Natural killer cell (primary cell): ENCODE measurements at regions not wholly inside any gene's neighbourhood (a gene's known extent, or its start where the extent isn't known, plus 50 kb on each side); places are given as distances from the start of the nearest gene placed in this dataset.
"Not testable (repeated sequence)": the region's sequence is repeated elsewhere in the genome, so short reads cannot be mapped to it uniquely, and the experiment has no call there.

ENCODE experiments used
- ATAC-seq, 3 donors: fragments of 150-1000 bp in 2 of 3; fragments of 200-7000 bp in 1 of 3; cut with Tn5 transposase; 1 replicate in 1 of 3; 2 replicates in 2 of 3; pipeline ENCODE4 v1.10.0; 2021; ENCODE audit warnings: mild to moderate bottlenecking in 2 of 3, moderate library complexity in 2 of 3
- DNase-seq, 2 donors: peaks; one replicate each; pipeline versions ENCODE4 v3.0.0 to v3.0.0-alpha.2; 2013 to 2021; ENCODE audit warnings: mixed read lengths in 1 of 2
- H3K27ac ChIP-seq: one replicate; pipeline ENCODE4 v1.5.1; 2013; ENCODE audit warnings: mild to moderate bottlenecking, low read length
- H3K27me3 ChIP-seq: one replicate; pipeline ENCODE4 v1.6.1; 2013; ENCODE audit warnings: low read length; ENCODE audit not compliant: control insufficient read depth, insufficient read depth
- H3K36me3 ChIP-seq: one replicate; pipeline ENCODE4 v1.6.1; 2013; ENCODE audit warnings: low read length; ENCODE audit not compliant: control insufficient read depth, insufficient read depth
- H3K4me1 ChIP-seq: one replicate; pipeline ENCODE4 v1.6.1; 2013; ENCODE audit warnings: low read length; ENCODE audit not compliant: control insufficient read depth, insufficient read depth
- H3K4me3 ChIP-seq: one replicate; pipeline ENCODE4 v1.5.1; 2013; ENCODE audit warnings: low read length
- H3K9me3 ChIP-seq: one replicate; pipeline ENCODE4 v1.6.1; 2013; ENCODE audit warnings: low read length; ENCODE audit not compliant: control insufficient read depth, insufficient read depth
- H3K27ac Mint-ChIP-seq, 2 donors: one replicate each; pipeline ENCODE4 v1.8.0; 2022; ENCODE audit warnings: mild to moderate bottlenecking in 2 of 2, mixed read lengths in 2 of 2, moderate library complexity in 1 of 2
- H3K27me3 Mint-ChIP-seq, 2 donors: one replicate each; pipeline ENCODE4 v1.8.0; 2022; ENCODE audit warnings: low read depth in 2 of 2, mixed read lengths in 2 of 2
- H3K36me3 Mint-ChIP-seq: one replicate; pipeline ENCODE4 v1.8.0; 2022; ENCODE audit warnings: mixed read lengths
- H3K4me1 Mint-ChIP-seq, 2 donors: one replicate each; pipeline ENCODE4 v1.8.0; 2022; ENCODE audit warnings: mixed read lengths in 2 of 2
- H3K4me3 Mint-ChIP-seq: one replicate; pipeline ENCODE4 v1.8.0; 2022; ENCODE audit warnings: mild to moderate bottlenecking, moderate library complexity, mixed read lengths
- H3K9me3 Mint-ChIP-seq, 2 donors: one replicate each; pipeline ENCODE4 v1.8.0; 2022; ENCODE audit warnings: mixed read lengths in 2 of 2
- WGBS: methylation state at CpG from one replicate; pipeline ENCODE4 v1.1.7; 2013; ENCODE audit warnings: missing lambda C conversion rate; ENCODE audit not compliant: insufficient coverage; 5-methylcytosine and 5-hydroxymethylcytosine counted together
- intact Hi-C: fragments of 100-400 bp; cut with micrococcal nuclease; formaldehyde crosslinking; loops from one replicate; pipeline ENCODE4 v1.14.2; 2022
- TF ChIP-seq, protein P1 (sequence below): fragments of 200-600 bp; IDR thresholded peaks from one replicate; pipeline ENCODE4 v1.8.0; 2022; ENCODE audit warnings: antibody characterized with exemption

DNA sequence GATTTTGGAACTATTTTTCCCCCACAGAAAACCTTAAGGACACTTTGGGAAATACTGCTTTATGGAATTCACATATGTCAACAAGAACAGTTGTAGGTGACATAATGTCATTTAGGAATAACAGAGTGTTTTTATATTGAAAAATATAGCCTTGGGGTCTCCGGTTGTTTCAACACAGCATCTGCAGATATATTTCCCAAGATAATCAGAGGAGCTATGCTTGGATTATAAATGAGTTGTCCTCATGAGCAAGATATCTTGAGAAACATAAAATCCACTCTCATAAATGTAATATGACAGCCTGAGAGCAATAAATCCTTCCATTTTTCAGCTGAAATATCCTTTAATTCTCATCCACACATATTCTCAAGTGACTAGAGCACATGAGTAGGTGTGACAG, 473.7 kb upstream of the LMCD1 start:
- H3K27me3 Mint-ChIP-seq, result no peaks in the 10 kb centered on the region
- DNase-seq (no peak), ATAC-seq (no peak)
- 100% methylated on average over 1 of the region's 1 CpG for WGBS
- no peaks in the 10 kb centered on the region for H3K4me1 Mint-ChIP-seq
- H3K4me3 Mint-ChIP-seq, result no peak overlapping the region
- Histone ChIP-seq H3K4me3 (no peak overlapping the region), H3K27ac (no peak overlapping the region), H3K9me3 (no peaks in the 10 kb centered on the region), H3K36me3 (no peaks in the 10 kb centered on the region), H3K4me1 (no peaks in the 10 kb centered on the region), H3K27me3 (no peaks in the 10 kb centered on the region)
- H3K36me3 Mint-ChIP-seq, result no peaks in the 10 kb centered on the region
- H3K27ac Mint-ChIP-seq, result no peak overlapping the region
- intact Hi-C loops, result no loop called here
- H3K9me3 Mint-ChIP-seq, result peaks cover 5 to 6% of the 10 kb centered on the region in 2 donors
- TF ChIP-seq, protein P1, sequence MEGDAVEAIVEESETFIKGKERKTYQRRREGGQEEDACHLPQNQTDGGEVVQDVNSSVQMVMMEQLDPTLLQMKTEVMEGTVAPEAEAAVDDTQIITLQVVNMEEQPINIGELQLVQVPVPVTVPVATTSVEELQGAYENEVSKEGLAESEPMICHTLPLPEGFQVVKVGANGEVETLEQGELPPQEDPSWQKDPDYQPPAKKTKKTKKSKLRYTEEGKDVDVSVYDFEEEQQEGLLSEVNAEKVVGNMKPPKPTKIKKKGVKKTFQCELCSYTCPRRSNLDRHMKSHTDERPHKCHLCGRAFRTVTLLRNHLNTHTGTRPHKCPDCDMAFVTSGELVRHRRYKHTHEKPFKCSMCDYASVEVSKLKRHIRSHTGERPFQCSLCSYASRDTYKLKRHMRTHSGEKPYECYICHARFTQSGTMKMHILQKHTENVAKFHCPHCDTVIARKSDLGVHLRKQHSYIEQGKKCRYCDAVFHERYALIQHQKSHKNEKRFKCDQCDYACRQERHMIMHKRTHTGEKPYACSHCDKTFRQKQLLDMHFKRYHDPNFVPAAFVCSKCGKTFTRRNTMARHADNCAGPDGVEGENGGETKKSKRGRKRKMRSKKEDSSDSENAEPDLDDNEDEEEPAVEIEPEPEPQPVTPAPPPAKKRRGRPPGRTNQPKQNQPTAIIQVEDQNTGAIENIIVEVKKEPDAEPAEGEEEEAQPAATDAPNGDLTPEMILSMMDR, result no peak

DNA sequence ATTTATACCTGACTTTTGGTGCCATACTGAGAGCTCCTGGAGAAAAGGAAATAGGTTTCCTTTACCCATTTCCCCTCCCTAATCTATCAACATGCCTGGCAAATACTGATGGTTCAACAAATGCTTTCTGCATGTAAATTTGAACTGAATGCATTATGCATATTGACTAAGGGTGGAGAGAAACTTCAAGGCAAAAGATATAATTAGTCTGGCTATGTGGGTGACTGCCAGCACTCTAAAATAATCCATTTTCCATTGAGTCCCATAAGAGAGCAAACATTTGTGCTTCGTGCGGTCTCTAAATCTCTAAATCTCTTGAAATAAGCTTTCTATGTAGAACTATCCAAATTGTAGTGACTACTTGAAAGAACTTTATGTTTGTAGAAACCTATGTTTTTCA, 451.3 kb upstream of the LMCD1 start:
- Histone ChIP-seq H3K27ac (no peak overlapping the region), H3K9me3 (no peaks in the 10 kb centered on the region), H3K36me3 (no peaks in the 10 kb centered on the region), H3K4me1 (no peaks in the 10 kb centered on the region), H3K4me3 (no peak overlapping the region), H3K27me3 (no peaks in the 10 kb centered on the region)
- DNase-seq (no peak), ATAC-seq (no peak)
- Mint-ChIP-seq H3K9me3 (peaks cover 7 to 11% of the 10 kb centered on the region in 2 donors), H3K4me3 (no peak overlapping the region), H3K36me3 (no peaks in the 10 kb centered on the region), H3K4me1 (no peaks in the 10 kb centered on the region), H3K27me3 (no peaks in the 10 kb centered on the region), H3K27ac (no peak overlapping the region)
- 90% methylated on average over 2 of the region's 2 CpGs for WGBS
- intact Hi-C loops, result no loop called here
- TF ChIP-seq, protein P1, result no peak

DNA sequence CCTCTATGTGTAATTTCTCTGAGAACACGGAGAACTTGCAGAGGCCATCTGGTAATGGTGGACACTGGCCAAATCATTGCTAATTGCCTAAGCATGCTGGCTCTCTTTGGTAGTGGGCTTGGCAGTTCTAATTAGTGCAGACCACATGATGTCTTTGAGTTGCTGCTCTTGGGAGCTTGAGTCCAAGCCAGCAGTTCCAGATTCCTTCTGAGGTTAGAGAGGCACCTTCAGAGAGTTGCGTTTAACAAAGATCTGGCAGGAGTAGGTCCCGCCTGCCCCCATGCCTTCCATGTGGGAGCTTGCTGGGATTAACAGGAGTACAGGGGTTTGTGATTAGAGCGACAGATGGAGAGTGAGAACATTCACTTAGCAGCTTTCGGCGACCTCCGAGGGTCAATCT, 449.0 kb upstream of the LMCD1 start:
- no peaks in the 10 kb centered on the region for H3K4me1 Mint-ChIP-seq
- TF ChIP-seq, protein P1, result no peak
- no peak overlapping the region for H3K4me3 Mint-ChIP-seq
- no peak overlapping the region for H3K27ac ChIP-seq
- H3K4me1 ChIP-seq, result no peaks in the 10 kb centered on the region
- intact Hi-C loops, result no loop called here
- H3K36me3 Mint-ChIP-seq, result no peaks in the 10 kb centered on the region
- H3K27me3 Mint-ChIP-seq, result no peaks in the 10 kb centered on the region
- H3K4me3 ChIP-seq, result no peak overlapping the region
- H3K9me3 ChIP-seq, result no peaks in the 10 kb centered on the region
- WGBS, result 82% methylated on average over 7 of the region's 7 CpGs
- H3K27ac Mint-ChIP-seq, result no peak overlapping the region
- no peaks in the 10 kb centered on the region for H3K36me3 ChIP-seq
- no peaks in the 10 kb centered on the region for H3K27me3 ChIP-seq
- peaks cover 9 to 13% of the 10 kb centered on the region in 2 donors for H3K9me3 Mint-ChIP-seq
- no peak for ATAC-seq
- no peak for DNase-seq

DNA sequence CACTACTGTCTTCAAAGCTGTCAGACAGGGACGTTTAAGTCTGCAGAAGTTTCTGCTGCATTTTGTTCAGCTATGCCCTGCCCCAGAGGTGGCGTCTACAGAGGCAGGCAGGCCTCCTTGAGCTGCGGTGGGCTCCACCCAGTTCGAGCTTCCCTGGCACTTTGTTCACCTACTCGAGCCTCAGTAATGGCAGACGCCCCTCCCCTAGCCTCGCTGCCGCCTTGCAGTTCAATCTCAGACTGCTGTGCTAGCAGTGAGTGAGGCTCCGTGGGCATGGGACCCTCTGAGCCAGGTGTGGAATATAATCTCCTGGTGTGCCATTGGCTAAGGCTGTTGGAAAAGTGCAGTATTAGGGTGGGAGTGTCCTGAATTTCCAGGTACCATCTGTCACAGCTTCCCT, 433.5 kb upstream of the LMCD1 start:
- DNase-seq, ATAC-seq, H3K4me1 ChIP-seq, H3K27ac ChIP-seq, H3K27me3 Mint-ChIP-seq, H3K9me3 Mint-ChIP-seq, H3K36me3 Mint-ChIP-seq, intact Hi-C loops, H3K4me3 Mint-ChIP-seq, H3K4me3 ChIP-seq, H3K4me1 Mint-ChIP-seq, H3K27ac Mint-ChIP-seq, H3K9me3 ChIP-seq, H3K36me3 ChIP-seq, H3K27me3 ChIP-seq: not testable (repeated sequence)
- 89% methylated on average over 9 of the region's 9 CpGs for WGBS
